K562 (cell line): ENCODE measurements at regions not wholly inside any gene's neighbourhood (a gene's known extent, or its start where the extent isn't known, plus 50 kb on each side); places are given as distances from the start of the nearest gene placed in this dataset.
A peak's percentile ranks its signal among the peaks of the same experiment; 100 is the strongest.

Experiments
- ATAC-seq: fragments of 200-7000 bp; cut with Tn5 transposase; 3 replicates; pipeline ENCODE4 v1.9.1; 2020; ENCODE audit warnings: moderate library complexity
- BruUV-seq: library from RNA; stranded (reverse); fragments of 400-500 nt; replicated peaks from 2 replicates; lab custom pipeline; 2021; lab: Mats Ljungman, UMichigan
- CTCF ChIA-PET: fragments of 300-600 bp; formaldehyde crosslinking; extraction: SDS; loops from one replicate; lab custom pipeline; 2021; ENCODE audit warnings: low intra/inter-chr PET ratio; lab: Yijun Ruan, JAX
- POLR2A ChIA-PET: fragments of 300-600, 350-650 bp; sonication (Branson Sonifier 250); formaldehyde crosslinking; extraction: SDS; loops from one replicate; lab custom pipeline; 2021; ENCODE audit warnings: antibody characterized with exemption, inconsistent platforms; lab: Yijun Ruan, JAX
- DNase-seq, 4 experiments: peaks; one replicate each; pipeline versions ENCODE4 v3.0.0 to v3.0.0-alpha.2; 2011 to 2018; ENCODE audit warnings: low spot score in 3 of 4, mixed read lengths in 3 of 4; ENCODE audit errors: extremely low read depth in 1 of 4
- FAIRE-seq: peaks from 2 replicates; lab custom pipeline; 2011; peaks lifted over from hg19 to GRCh38; lab: Jason Lieb, UNC
- H2AFZ ChIP-seq: 2 replicates; pipeline ENCODE4 v1.6.0; 2011; ENCODE audit warnings: low read depth, low read length, control low read depth, inconsistent platforms
- H3K27ac ChIP-seq: fragments of 200-600 bp; 3 replicates; pipeline ENCODE4 v1.8.0; 2011; ENCODE audit warnings: low read depth, mild to moderate bottlenecking, control low read depth, inconsistent platforms, low read length, moderate library complexity, mixed read lengths; ENCODE audit errors: extremely low read depth
- H3K27me3 ChIP-seq, 2 experiments: fragments of 300-600 bp in 1 of 2; 2 replicates in 1 of 2; 3 replicates in 1 of 2; pipeline versions ENCODE4 v1.6.0 to v1.8.0; 2011; ENCODE audit warnings: inconsistent platforms in 2 of 2, low read length in 2 of 2, mild to moderate bottlenecking in 1 of 2, mixed read lengths in 1 of 2, moderate library complexity in 1 of 2; ENCODE audit not compliant: control insufficient read depth in 2 of 2, insufficient read depth in 2 of 2
- H3K36me3 ChIP-seq: fragments of 300-600 bp; 3 replicates; pipeline ENCODE4 v1.8.0; 2011; ENCODE audit warnings: mild to moderate bottlenecking, low read length, inconsistent platforms; ENCODE audit not compliant: control insufficient read depth, insufficient read depth
- H3K4me1 ChIP-seq, 2 experiments: fragments of 200-600 bp in 1 of 2; replicated peaks in 1 of 2; 2 replicates in 1 of 2; 3 replicates in 1 of 2; pipeline versions ENCODE4 v1.5.1 to v1.8.0; 2011; ENCODE audit warnings: inconsistent platforms in 2 of 2, low read length in 2 of 2, mild to moderate bottlenecking in 1 of 2, mixed read lengths in 1 of 2, moderate library complexity in 1 of 2; ENCODE audit not compliant: control insufficient read depth in 2 of 2, insufficient read depth in 2 of 2
- H3K4me2 ChIP-seq: 2 replicates; pipeline ENCODE4 v1.6.1; 2011; ENCODE audit warnings: low read length, control low read depth, inconsistent platforms, mixed read lengths; ENCODE audit not compliant: insufficient read depth
- H3K4me3 ChIP-seq: fragments of 200-600 bp; sonication (generic), shearing (Covaris generic); 2 replicates; pipeline ENCODE4 v1.5.1; 2016; ENCODE audit warnings: control low read depth, inconsistent platforms
- H3K79me2 ChIP-seq: fragments of 200-600 bp; 3 replicates; pipeline ENCODE4 v1.8.0; 2011; ENCODE audit warnings: low read length, inconsistent platforms; ENCODE audit not compliant: control insufficient read depth, insufficient read depth
- H3K9ac ChIP-seq, 2 experiments: 2 replicates each; pipeline versions ENCODE4 v1.6.0 to v1.6.1; 2011; ENCODE audit warnings: low read depth in 2 of 2, low read length in 2 of 2, control low read depth in 1 of 2, inconsistent platforms in 1 of 2, mild to moderate bottlenecking in 1 of 2, mixed read lengths in 1 of 2; ENCODE audit not compliant: insufficient read depth in 1 of 2
- H3K9me1 ChIP-seq: one replicate; pipeline ENCODE4 v1.6.0; 2011; ENCODE audit warnings: inconsistent platforms, mild to moderate bottlenecking, low read length, moderate library complexity; ENCODE audit not compliant: control insufficient read depth, insufficient read depth
- H3K9me3 ChIP-seq: replicated peaks from 2 replicates; pipeline ENCODE4 v1.5.1; 2011; ENCODE audit warnings: low read depth, low read length, inconsistent platforms; ENCODE audit not compliant: control insufficient read depth, insufficient read depth
- H4K20me1 ChIP-seq: replicated peaks from 2 replicates; pipeline ENCODE4 v1.6.1; 2011; ENCODE audit warnings: low read length, inconsistent platforms, mixed read lengths; ENCODE audit not compliant: control insufficient read depth, insufficient read depth
- CTCF ChIP-seq, 3 experiments: IDR thresholded peaks in 2 of 3; conservative IDR thresholded peaks in 1 of 3; 2 replicates each; pipeline ENCODE4 v1.5.1; 2011 to 2012; ENCODE audit warnings: low read length in 3 of 3, mild to moderate bottlenecking in 3 of 3, control low read depth in 2 of 3, improper control_type of control experiment in 1 of 3, inconsistent platforms in 1 of 3, low read depth in 1 of 3, mixed read lengths in 1 of 3, moderate library complexity in 1 of 3; ENCODE audit not compliant: insufficient read depth in 2 of 3
- KDM2B ChIP-seq: fragments of 250-450 bp; sonication (Bioruptor Pico); IDR thresholded peaks from 2 replicates; pipeline ENCODE4 v1.8.0; 2021; ENCODE audit warnings: mild to moderate bottlenecking, moderate library complexity
- RAD21 ChIP-seq, 2 experiments: fragments of 250-450 bp in 1 of 2; fragments of 450-650 bp in 1 of 2; sonication (Bioruptor Pico) in 1 of 2; formaldehyde crosslinking in 1 of 2; IDR thresholded peaks in 1 of 2; conservative IDR thresholded peaks in 1 of 2; 2 replicates each; pipeline versions ENCODE4 v1.4.0 to v1.8.0; 2020 to 2022; ENCODE audit warnings: mild to moderate bottlenecking in 2 of 2, moderate library complexity in 1 of 2
- REST ChIP-seq, 2 experiments: fragments of 450-650 bp; formaldehyde crosslinking in 1 of 2; IDR thresholded peaks; 2 replicates each; pipeline versions ENCODE4 v1.4.0 to v1.6.1; 2014 to 2020; ENCODE audit warnings: mild to moderate bottlenecking in 2 of 2, borderline replicate concordance in 1 of 2, low read depth in 1 of 2
- TAF9B ChIP-seq: fragments of 450-650 bp; IDR thresholded peaks from 2 replicates; pipeline ENCODE4 v1.6.1; 2018; ENCODE audit warnings: mild to moderate bottlenecking; ENCODE audit not compliant: partially characterized antibody
- WGBS: fragments of 100-300 bp; shearing (Covaris generic); methylation state at CpG from one replicate; pipeline ENCODE4 v1.1.6; 2016; ENCODE audit warnings: low coverage, mixed read lengths; ENCODE audit not compliant: insufficient coverage; ENCODE audit errors: missing lambda C conversion rate; 5-methylcytosine and 5-hydroxymethylcytosine counted together
- in situ Hi-C: fragments of 300-500 bp; cut with MboI; formaldehyde crosslinking; loops from 4 replicates; pipeline ENCODE4 v1.15.0; 2018; ENCODE audit warnings: inconsistent platforms, mixed read lengths
- intact Hi-C: fragments of 100-400 bp; cut with micrococcal nuclease; formaldehyde crosslinking; loops from 2 replicates; pipeline ENCODE4 v1.14.2; 2022

- FAIRE-seq (no peak), ATAC-seq (no peak), DNase-seq (peak; percentile 9 to 18 (median 16))
- ChIA-PET POLR2A (no interaction called here), CTCF (no interaction called here)
- Histone ChIP-seq H3K9me3 (no peaks in the 10 kb centered on the region), H3K9me1 (no peaks in the 10 kb centered on the region), H3K36me3 (no peaks in the 10 kb centered on the region), H3K4me1 (no peaks in the 10 kb centered on the region), H3K27ac (no peak overlapping the region), H3K27me3 (no peaks in the 10 kb centered on the region; a peak in 1 of 5 replicates), H3K79me2 (no peaks in the 10 kb centered on the region), H3K4me2 (no peak overlapping the region), H2AFZ (no peak overlapping the region), H4K20me1 (no peaks in the 10 kb centered on the region), H3K9ac (no peak overlapping the region), H3K4me3 (no peak overlapping the region)
- in situ Hi-C loops (no loop called here), intact Hi-C loops (no loop called here)
- WGBS = 5% methylated on average over 10 of the region's 10 CpGs
- BruUV-seq = no TSS peak
- TF ChIP-seq CTCF (IDR thresholded peaks at IDR 0.05 in 2 of 3, conservative IDR thresholded peaks at IDR 0.05 in 1 of 3; ENCODE audit: insufficient read depth in 2 of 3, low read depth in 1 of 3, low read length in 3 of 3) (peak; percentile 16 to 47 (median 43); a peak in 4 of 6 replicates), REST (IDR thresholded peaks at IDR 0.05; ENCODE audit: borderline replicate concordance) (peak; percentile 3; the same call in 1 of the 2 replicates), REST (CRISPR knock-in tag; IDR thresholded peaks at IDR 0.05; ENCODE audit: low read depth) (no peak), TAF9B (no peak), KDM2B (CRISPR knock-in tag) (no peak), RAD21 (CRISPR knock-in tag; conservative IDR thresholded peaks at IDR 0.05 in 1 of 2, IDR thresholded peaks at IDR 0.05 in 1 of 2) (peak in 1 of 2 experiments; percentile 28; a peak in 3 of 4 replicates)
Measured at GRCh38 chr3:120506828-120507774, 56.3 kb upstream of the FSTL1 start.
